ENCODE measurements at regions not wholly inside any gene's neighbourhood (a gene's known extent, or its start where the extent isn't known, plus 50 kb on each side); places are given as distances from the start of the nearest gene placed in this dataset.

DNA sequence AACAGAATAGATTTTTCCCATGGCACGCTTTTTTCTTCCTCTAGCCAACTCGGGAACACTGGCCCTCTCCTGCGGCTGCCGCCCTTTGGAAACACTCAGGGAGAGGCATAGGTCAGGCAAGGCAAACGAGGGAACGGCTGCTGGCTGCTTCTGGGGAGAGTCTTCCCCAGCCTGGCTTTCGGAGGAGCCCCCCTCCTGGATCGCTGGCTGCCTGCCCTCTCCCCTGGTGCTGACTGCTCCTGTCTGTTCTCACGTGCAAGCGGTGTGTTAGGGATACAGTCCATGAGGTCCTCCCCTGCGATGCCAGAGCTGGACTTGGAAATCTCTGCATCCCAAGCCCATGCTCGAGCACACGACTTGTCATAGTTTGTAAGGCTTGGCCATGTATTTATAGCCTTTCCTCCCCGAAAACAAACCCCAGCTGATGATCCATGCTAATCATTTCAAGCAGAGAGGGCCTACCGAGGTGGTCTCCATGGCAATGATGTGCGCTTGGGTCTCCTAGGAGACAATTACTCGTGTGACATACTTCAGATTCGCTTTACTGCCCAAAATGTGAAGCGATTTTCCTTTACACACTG, 315.6 kb upstream of the ATP10A start:
- DNase-seq = no peak

DNA sequence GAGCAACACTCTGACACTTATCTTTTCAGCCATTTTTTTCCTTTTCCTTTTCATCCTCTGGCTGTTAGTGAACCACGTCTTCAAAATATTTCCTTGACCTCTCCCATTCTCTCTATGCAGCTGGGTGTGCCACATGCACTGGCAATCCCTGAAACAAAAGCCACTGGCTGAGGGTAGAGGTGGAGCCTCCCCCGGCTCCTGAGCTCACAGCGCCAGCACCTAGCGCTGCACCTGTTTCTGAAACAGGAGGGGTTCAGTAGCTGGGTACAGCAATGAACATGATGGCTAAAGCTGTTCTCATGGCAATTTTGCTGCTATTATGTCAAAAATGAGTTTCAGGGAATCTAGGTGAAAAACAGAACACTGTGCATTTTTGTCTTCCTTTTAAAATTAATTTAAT, 314.7 kb upstream of the ATP10A start:
- DNase-seq = no peak

DNA sequence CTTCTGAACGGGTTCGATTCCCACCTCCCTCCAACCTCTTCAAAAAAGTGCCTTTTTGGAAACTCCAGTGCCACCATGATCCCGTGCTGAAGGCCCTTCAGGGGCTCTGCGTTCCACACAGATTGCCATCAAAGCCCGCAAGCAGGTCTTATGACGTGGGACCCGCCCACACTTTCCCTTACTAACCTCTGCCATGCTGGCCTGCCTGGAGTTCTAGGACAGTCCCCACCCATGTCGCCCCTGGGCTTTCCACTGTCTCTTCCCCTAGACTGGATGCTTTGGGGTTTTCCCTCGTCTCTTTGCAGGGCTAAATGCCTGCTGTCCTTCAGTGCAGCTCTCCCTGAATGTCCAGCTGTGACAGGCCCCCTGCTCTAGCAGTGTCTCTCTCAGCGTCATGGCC, 313.7 kb upstream of the ATP10A start:
- DNase-seq = no peak

DNA sequence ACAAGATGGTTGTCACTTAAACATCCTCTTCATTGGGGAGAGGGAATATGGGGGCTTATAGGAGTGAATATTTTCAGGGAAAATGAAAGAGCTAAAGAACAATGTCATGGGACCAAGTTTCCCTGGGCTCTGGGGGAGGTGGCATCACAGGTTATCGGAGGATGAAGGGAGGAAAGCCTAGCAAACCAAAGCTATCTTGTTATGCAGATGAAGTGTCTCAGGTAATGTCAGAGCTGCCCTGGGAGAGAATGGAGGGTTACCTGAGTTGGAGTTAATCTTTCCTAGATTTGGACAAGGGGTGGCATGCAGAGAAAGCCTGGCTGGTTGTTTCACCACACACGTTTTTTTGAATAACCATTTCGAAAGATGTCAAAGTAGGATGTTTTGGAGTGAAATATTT, 308.1 kb upstream of the ATP10A start:
- DNase-seq = no peak

DNA sequence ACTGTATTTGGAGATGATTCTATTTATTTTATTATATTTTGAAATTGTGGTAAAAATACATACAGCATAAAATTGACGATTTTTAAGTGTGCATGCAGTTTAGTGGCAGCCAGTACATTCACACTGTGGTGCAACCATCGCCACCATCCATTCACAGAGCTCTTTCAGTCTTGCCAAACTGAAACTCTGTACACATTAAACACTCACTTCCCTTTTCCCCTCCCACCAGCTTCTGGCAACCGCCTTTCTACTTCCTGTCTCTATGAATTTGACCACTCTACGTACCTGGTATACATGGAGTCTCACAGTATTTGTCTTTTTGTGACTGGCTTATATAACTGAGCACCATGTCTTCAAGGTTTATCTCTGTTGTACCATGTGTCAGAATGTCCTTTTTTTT, 303.3 kb upstream of the ATP10A start:
- no peak for DNase-seq

DNA sequence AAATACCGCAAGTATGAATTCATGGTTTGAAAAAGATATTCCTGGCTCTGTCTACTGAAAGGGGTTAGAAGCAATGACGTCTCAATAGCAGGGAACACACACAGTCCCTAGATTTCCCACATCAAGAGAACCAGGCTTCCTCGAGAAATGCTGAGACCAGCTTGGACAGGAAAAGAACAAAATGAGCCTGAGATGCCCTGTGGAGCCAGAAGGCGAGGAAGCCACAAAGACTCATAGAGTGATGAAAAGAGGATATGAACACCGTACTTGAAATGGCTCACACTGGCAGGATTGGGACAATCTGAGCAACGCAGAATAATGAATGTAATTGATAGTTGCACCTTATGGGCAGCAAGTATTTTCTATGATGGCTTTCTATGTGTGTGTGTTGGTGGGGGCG, 302.4 kb upstream of the ATP10A start:
- no peak for DNase-seq

DNA sequence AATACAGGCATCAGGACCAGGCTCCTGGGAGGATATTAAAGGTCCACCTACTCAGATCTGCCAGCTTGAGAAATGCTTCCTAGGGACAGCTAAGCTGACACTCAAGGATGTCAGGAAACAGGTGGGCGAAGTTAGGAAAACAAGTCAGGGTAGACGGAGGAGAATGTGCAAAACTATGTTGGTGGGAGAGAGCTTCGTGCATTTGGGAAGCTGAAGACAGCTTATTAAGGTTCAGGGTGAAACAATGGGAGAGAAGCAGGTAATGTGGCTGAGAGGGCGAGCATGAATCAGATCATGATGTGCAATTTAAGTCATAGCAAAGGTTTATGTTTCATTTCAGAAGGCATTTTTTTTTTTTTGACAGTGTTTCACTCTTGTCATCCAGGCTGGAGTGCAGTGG, 297.2 kb upstream of the ATP10A start:
- no peak for DNase-seq

DNA sequence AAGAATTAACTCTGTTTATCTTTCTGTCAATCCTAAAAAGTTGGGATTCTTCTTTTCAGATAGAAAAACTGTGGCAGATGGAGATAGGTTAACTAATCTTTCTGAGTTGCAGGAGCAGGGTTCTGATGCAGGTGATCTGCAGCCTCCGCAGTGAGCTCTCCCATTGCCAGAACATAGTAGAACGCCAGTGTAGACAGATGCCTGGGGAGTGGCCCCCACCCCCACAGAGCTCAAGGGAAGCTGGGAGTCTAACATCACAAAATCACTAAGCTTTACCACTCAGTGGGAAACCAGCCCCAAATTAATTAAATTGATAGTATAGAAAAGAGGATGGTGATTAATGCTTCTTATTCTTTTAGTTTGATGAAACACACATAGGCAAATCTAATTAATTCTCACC, 295.0 kb upstream of the ATP10A start:
- DNase-seq = no peak

DNA sequence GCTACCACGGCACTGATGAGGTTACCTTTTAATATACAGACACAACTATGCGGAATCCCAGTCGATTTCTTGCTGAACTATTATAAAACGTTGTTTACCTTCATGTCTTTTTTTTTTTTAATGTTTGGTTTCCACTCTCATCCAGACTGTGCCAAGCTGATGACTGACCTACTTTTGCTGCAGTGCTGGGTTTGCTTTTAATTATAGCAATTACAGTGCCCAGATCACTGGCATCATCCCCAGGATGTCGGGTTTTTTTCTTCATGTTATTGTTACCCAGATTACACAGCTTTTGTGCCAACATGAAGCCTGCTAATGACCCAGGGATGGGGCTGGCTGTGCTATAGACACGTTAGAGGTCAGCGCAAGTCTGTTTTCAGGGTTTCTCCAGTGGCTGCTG, 294.0 kb upstream of the ATP10A start:
- DNase-seq = no peak

DNA sequence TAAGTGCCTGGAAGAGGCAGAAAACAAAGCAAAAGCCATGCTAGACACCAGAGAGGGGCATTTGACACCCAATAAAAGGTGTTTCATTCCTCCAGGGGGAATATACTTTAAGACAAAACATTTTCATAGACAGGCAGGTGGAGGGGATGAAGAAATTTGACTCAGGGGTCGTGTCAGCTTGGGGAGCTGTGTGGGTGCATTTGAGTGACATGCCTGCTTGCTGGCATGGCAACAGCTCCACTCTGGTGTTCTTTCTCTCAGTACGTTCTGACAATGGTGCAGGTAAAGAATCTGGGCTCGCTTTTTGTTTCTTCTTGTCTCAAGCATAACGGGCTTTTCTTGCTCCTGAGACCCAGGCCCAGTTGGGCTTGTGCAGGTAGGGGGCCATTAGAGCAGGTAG, 292.9 kb upstream of the ATP10A start:
- no peak for DNase-seq

DNA sequence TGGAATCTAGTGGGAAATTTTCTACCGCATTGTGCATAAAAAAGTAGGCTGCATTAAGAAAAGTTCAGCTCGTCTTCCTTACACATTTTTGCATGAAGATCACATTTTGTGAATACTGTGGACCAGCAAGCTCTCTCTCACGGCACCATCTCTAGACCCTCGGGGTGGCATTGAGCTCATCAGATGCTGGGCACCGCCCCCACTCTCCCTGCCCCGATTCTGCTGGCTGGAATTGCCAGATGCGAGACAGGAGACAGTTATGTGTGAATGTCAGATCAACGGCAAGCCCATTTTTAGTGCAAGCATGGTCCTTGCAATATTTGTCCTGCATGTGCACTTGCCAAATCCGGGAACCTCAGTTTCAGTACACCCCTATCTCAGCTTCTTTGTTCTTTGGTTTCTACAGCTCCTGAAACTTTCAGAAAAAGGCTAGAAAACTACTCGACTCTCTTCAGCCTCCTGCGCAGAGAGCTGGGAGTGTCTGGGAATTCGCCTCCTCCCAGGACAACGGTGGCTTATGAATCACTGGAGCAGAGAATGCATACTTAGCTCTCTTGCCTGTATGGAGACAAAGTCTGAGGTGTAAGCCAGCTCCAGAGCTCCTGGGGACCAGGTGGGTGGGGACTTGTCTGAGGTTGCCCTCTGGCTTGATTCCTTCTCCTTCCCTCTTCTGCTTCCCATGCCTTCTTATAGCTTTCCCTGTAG, 285.2 kb upstream of the ATP10A start:
- DNase-seq = no peak

DNA sequence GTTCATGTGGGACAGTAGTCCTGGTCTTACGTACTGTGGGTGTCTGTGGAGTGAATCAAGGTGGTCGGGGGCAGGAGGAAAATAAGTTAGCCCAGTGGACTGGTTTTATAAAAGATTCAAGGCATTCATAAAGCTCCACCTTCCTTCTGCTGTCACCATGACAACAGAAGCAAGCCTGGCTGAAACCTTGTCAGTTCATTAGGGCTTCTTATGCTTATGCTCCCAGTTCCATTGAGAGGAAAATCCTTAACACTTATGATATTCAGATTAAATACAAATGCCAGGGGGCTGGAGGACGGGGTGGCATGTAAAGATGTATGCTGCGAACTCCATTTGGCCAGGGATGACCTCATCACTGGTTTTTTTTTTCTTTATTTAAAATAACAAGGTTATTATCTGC, 283.1 kb upstream of the ATP10A start:
- no peak for DNase-seq

DNA sequence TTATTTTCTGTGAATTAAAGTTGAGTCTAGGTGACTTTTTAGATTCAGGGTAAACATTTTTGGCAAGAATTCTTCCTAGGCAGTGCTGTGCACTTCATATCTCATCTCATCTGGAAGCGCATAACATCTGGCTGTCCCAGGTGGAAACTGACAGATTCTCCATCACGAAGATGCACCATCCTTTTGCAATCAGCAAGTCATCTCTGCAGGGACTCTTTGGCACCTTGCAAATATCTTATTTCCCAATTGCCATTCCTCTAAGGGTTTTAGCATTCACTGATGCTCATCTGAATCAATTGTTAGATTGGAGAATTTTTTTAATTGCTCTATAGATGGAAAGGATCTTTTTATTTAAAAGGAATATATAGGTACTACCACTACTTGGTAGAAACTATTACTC, 282.7 kb upstream of the ATP10A start:
- DNase-seq = no peak

DNA sequence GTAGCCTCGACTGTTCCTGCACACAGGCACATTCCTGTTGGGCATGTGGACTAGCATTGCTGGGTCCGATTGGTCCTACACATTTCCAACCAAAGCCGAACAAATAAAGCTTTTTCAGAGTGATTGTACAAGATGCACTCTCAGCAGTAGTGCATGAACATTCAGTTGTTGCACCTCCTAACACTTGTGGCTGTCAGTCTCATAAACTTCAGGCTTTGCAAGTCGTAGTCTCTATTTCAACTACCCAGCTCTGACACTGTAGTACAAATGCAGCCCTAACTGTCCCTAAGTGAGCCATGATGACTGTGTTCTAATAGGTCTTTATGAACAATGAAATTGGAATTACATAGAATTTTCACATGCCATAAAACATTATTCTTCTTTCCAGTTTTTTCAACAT, 281.7 kb upstream of the ATP10A start:
- no peak for DNase-seq

DNA sequence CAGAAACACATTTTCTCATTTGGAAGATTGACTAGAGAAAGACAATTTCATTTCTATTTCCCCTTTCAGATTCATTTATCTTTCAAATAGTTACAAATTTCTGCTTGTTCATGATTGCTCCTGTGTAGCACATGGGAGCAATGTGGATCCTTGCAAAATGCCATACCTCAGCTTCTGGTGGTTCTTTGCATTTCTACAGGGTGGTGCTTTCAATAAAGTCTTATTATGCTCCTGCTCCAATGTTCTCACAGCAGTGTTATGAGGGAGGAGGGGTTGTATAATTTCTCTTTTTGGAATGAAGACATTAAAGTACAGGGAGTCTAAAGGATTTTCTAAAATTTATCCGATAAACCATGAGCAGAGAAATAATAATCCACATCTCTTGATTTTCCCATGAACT, 280.1 kb upstream of the ATP10A start:
- DNase-seq = no peak

DNA sequence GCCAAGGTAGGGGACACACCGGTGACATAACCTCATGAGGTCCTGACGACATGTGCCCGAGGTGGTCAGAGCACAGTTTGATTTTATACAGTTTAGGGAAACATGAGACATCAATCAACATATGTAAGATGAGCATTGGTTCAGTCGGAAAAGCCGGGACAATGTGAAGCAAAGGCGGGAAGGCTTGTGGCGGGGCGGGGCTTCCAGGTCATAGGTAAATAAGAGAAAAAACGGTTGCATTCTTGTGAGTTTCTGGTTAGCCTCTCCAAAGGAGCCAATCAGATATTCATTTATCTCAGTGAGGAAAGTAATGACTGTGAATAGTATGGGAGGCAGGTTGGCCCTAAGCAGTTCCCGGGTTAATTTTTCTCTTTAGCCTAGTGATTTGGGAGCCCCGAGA, 271.7 kb upstream of the ATP10A start:
- no peak for DNase-seq

DNA sequence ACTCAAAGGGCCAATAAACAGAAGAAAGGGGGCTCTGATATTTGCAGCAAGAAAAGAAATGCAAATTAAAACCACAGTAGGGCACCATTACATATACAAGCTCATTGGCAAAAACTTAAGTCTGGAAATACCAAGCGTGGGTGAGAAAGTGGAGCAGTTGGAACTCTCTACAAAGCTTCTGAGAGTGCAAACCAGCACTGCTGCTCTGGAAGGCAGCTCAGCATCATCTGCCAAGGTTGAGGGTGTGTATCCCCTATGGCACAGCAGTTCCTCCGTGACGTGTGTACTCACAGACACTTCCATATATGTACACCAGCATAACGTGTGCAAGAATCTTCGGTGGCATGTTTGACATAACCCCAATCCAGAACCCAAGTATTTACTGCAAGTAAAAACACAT, 271.0 kb upstream of the ATP10A start:
- no peak for DNase-seq

DNA sequence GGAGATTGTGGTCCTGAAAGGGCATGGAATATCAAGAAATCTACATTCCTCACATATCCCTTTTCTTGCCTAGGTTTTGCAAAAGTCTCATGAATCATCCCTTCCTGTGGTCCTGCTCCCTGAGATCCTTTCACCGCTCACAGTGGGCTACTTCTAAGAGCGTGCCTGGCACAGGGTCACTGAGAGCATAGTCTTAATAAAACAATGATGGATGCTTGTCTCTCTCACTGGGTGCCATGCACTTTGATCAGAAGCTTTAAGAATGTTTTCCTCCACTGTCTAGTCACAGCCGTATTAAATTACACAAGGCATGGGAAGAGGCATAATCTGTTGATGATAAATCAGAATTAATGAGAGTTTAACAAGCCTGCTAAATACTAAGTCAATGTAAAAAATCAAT, 269.7 kb upstream of the ATP10A start:
- DNase-seq = no peak

DNA sequence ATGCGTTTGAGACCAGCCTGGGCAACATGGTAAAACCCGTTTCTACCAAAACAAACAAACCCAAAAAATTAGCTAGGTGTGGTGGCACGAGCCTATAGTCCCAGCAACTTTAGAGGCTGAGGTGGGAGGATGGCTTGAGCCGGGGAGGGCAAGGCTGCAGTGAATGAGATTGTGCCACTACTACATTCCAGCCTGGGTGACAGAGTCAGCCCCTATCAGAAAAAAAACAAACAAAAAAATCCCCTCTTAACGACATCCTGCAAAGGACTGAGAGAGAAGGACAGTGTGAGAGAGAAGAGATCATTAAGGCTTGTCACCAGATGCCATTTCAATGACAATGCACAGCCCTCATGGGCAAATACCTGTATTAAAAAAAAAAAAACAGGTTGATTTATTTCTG, 266.7 kb upstream of the ATP10A start:
- DNase-seq = no peak

DNA sequence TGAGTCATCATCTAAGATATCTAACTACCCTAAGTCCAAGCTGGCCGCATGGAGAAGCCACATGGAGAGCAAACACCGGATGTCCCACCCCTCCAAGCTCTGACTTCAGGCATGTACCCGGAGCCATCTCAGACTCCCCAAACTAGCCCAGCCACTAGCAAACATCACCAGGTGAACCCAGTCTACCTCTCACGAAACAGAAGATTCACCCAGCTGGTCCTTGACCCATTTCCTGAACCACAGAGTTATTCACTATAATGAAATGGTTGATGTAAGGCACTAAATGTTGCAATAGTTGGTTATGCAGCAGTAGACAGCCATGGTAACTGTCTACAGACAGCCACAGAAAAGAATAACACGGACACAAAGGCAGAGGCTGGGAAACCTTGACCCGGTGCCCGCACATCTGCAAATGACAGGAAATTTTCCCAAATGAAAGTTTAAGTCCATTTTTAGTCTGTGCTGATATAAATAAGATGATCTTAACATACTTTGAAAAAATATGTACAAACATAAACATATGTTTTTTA, 265.5 kb upstream of the ATP10A start:
- DNase-seq = no peak

DNA sequence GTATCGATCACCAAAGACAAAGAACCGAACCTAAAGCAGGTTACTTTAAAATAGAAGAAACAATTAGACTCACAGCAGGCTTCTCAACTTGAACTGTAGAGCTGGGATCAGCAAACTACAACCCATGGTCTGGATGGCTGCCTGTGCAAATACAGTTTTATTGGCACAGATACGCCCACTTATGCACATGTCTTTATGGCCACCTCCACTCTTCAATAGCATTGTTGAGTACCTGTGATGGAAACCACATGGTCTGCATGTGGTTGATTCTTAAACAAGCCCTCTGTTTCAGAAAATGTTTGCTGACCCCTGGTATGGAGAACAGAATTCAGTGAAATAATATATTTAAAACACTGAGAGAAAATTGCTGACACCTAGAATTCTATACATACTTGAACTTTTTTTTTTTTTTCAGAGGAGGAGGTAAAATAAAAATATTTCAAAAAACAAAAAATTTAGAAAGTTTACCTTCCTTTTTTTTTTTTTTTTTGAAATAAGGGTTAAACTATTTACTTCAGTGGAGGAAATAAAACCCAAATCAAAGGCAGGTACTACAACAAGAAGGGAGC, 263.8 kb upstream of the ATP10A start:
- DNase-seq = no peak

DNA sequence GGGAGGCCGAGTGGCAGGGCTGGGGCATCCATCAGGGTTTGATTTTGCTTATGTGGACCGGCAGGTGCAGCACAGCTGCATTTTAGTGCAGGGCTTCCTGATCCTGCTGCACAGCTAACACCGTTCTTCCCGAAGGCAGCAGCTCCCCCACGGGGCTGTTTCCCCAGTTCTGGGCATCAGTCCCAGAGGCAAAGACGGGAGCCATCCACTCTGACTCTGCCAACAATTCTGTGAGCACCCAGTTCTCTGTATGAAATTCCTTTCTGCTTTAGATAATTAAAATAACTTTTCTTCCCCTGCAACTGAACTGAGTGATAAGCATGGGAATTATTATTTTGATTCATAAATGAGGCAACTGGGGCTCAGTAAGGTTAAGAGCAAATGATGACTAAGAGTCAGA, 262.9 kb upstream of the ATP10A start:
- DNase-seq = no peak

DNA sequence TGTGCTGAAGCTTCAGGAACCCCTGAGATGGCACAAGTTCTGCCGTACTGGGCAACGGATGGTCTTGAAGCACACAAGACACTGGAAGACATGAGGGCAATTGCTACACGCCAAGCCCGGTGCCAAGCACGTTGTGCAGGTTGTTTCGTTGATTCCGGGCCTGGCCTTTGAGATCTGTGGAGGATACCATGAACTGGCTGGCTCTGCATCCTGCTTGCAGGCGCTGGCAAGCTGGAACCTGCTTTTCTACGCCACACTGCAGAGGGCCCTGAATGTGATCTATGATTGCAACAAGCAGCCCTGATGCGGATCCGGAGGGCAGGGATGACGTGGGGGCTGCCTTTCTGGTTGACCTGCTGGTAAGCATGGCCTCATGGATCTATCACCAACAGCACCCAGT, 262.5 kb upstream of the ATP10A start:
- no peak for DNase-seq

DNA sequence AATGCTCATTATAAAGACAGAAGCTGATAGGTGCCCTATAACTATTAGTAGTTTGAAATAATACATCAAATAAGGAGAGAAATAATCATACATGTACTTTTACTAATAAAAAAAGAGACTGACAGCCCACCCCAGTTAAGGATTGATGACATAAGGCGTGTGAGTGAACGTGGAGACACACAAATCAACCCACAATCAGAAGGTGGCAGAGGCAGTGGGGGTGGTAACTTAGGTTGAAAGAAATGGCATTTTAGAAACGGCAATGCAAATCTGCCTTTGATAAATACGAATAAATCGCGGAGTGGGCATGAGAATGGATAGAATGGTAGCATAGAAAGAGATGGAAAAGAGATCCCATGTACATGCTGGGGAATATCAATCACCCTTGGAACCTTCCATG, 256.2 kb upstream of the ATP10A start:
- DNase-seq = no peak
